ENCODE measurements at regions not wholly inside any gene's neighbourhood (a gene's known extent, or its start where the extent isn't known, plus 50 kb on each side); places are given as distances from the start of the nearest gene placed in this dataset.

DNA sequence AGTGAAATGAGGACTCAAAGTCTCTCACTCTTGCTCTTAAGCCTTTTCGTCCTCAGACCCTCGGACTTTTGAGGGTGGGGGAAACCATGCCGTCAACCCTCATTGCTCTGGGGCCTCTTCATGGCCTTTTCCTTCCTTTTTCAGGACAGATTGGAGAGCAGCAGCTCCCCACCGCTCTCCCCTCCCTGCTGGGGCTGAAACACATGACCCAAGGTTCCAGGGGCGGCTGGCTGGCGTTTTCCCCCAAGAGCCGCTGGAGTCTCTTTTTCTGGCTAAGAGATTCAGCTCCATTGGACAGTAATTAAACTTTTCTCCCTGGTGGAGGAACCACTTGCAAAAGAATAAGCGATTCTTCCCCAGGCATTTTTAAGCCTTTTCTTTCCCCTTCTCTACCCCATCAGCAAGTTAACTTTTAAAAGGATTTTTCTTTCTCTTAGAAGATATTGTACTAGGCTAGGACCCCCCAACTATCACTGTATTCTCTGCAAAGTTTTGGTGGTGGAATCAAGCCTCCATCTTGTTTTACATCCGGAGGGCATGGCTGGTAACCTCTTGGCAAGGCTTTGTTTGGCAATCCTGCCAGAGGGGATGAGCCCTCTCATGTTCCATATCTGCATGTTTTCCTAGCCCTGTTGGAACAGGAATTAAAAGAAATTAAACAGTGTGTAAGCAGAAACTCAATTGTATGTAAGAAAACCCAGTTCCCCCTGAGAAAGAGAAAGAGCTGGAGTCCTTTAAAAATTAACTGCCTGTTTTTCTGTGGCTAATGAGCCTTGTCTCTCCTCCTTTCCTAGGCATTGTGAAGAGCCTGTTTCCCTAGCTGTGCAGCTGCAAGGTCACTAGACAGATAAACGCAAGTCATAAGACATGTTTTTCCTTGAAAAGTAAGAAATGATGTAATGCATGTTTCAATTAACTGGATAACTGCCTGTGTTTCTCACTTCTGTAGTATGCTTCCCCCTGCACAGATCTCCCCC, 100.8 kb upstream of the GPR6 start:
- TF ChIP-seq, protein P1, sequence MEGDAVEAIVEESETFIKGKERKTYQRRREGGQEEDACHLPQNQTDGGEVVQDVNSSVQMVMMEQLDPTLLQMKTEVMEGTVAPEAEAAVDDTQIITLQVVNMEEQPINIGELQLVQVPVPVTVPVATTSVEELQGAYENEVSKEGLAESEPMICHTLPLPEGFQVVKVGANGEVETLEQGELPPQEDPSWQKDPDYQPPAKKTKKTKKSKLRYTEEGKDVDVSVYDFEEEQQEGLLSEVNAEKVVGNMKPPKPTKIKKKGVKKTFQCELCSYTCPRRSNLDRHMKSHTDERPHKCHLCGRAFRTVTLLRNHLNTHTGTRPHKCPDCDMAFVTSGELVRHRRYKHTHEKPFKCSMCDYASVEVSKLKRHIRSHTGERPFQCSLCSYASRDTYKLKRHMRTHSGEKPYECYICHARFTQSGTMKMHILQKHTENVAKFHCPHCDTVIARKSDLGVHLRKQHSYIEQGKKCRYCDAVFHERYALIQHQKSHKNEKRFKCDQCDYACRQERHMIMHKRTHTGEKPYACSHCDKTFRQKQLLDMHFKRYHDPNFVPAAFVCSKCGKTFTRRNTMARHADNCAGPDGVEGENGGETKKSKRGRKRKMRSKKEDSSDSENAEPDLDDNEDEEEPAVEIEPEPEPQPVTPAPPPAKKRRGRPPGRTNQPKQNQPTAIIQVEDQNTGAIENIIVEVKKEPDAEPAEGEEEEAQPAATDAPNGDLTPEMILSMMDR (IDR thresholded peaks at IDR 0.05), result no peak
- no peak for TF ChIP-seq POLR2A (IDR thresholded peaks at IDR 0.05)
